ENCODE measurements at regions not wholly inside any gene's neighbourhood (a gene's known extent, or its start where the extent isn't known, plus 50 kb on each side); places are given as distances from the start of the nearest gene placed in this dataset.

DNA sequence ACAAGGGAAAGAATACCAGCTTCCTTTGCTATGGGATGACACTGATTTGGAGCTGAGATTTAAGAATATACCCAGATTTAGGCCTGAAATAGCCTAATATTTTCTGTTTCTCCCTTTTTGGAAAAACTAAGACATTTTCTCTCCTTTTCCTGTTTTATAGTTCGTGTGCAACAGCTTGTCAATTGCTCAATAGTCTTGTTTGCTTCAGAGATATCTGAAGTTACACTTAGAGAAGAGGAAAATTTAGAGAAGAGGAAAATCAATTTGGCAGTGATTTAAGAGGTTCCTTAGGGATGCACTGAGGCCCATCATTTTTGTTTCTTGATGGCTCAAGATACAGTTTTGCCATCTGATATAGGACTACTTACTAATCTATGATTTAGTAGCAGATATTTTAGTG is 398.6 kb downstream of the RFPL4B start:
- WGBS, 2 donors: 16 to 33% methylated on average over 1 of the region's 1 CpG
- TF ChIP-seq, protein P1, sequence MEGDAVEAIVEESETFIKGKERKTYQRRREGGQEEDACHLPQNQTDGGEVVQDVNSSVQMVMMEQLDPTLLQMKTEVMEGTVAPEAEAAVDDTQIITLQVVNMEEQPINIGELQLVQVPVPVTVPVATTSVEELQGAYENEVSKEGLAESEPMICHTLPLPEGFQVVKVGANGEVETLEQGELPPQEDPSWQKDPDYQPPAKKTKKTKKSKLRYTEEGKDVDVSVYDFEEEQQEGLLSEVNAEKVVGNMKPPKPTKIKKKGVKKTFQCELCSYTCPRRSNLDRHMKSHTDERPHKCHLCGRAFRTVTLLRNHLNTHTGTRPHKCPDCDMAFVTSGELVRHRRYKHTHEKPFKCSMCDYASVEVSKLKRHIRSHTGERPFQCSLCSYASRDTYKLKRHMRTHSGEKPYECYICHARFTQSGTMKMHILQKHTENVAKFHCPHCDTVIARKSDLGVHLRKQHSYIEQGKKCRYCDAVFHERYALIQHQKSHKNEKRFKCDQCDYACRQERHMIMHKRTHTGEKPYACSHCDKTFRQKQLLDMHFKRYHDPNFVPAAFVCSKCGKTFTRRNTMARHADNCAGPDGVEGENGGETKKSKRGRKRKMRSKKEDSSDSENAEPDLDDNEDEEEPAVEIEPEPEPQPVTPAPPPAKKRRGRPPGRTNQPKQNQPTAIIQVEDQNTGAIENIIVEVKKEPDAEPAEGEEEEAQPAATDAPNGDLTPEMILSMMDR (IDR thresholded peaks at IDR 0.05): no peak
- TF ChIP-seq POLR2A (IDR thresholded peaks at IDR 0.05): no peak

DNA sequence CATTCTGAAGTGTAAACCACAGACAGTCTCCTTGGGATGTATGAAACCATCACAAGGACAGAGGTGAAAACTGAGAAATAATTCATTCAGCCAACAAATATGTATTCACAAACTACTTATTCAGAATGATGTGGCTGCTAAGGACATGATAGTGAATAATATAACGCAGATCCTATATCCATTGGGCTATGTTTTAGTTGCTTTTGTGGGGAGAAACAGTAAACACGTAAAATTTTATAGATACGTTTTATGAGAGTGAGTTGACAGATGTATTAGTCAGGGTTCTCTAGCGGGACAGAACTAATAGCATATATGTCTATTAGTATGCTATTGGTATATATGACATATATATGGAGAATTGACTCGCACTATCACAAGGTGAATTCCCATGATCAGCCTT is 402.5 kb downstream of the RFPL4B start:
- H3K27ac ChIP-seq: no peak overlapping the region
- no peaks in the 10 kb centered on the region for H3K36me3 ChIP-seq
- no peak overlapping the region for H3K4me3 ChIP-seq
- intact Hi-C loops (cut with DNase I): no loop called here
- H3K4me1 ChIP-seq: no peaks in the 10 kb centered on the region
- TF ChIP-seq, protein P1 (IDR thresholded peaks at IDR 0.05): no peak
- no peak for TF ChIP-seq POLR2A (IDR thresholded peaks at IDR 0.05)
- H3K9me3 ChIP-seq: no peaks in the 10 kb centered on the region
- 86 to 91% methylated on average over 5 of the region's 5 CpGs for WGBS, 2 donors
- DNase-seq: no peak
- no peaks in the 10 kb centered on the region for H3K27me3 ChIP-seq

More for the DNA sequence above, 398.6 kb downstream of the RFPL4B start:
- H3K27ac ChIP-seq: no peak overlapping the region
- intact Hi-C loops (cut with DNase I): no loop called here
- no peaks in the 10 kb centered on the region for H3K27me3 ChIP-seq
- no peak overlapping the region for H3K4me3 ChIP-seq
- DNase-seq: no peak
- no peaks in the 10 kb centered on the region for H3K9me3 ChIP-seq
- H3K36me3 ChIP-seq: no peaks in the 10 kb centered on the region
- H3K4me1 ChIP-seq: no peaks in the 10 kb centered on the region

GRCh38 chr6:112752305-112752704 is 405.2 kb downstream of the RFPL4B start:
- no peak for DNase-seq

DNA sequence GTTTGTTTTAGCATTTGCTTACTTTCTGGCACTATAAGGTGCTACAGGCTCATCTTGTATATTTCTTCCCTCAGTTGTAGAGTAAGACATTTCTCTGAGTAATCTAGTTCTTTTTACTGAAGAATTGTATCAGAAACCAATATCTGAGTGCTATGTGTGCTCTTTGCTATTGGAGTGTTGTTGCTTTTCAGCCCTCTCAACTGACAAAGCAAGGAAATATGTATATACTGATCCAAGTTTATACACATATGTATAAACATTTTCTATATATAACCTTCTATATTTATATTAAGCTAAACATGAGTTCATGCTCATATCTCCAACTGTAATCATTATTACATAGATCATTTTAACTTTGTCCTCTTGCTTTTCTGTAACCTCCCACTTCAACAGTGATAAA is 405.7 kb downstream of the RFPL4B start:
- no peak overlapping the region for H3K27ac ChIP-seq
- H3K36me3 ChIP-seq: no peaks in the 10 kb centered on the region
- TF ChIP-seq, protein P1 (IDR thresholded peaks at IDR 0.05): no peak
- no peak for TF ChIP-seq POLR2A (IDR thresholded peaks at IDR 0.05)
- H3K9me3 ChIP-seq: no peaks in the 10 kb centered on the region
- H3K27me3 ChIP-seq: no peaks in the 10 kb centered on the region
- intact Hi-C loops (cut with DNase I): no loop called here
- DNase-seq: no peak
- H3K4me1 ChIP-seq: no peaks in the 10 kb centered on the region
- H3K4me3 ChIP-seq: no peak overlapping the region

More at GRCh38 chr6:112752305-112752704, 405.2 kb downstream of the RFPL4B start:
- intact Hi-C loops (cut with DNase I): no loop called here
- Histone ChIP-seq H3K36me3 (no peaks in the 10 kb centered on the region), H3K4me1 (no peaks in the 10 kb centered on the region), H3K9me3 (no peaks in the 10 kb centered on the region), H3K27me3 (no peaks in the 10 kb centered on the region), H3K4me3 (no peak overlapping the region), H3K27ac (no peak overlapping the region)
- 71 to 74% methylated on average over 2 of the region's 2 CpGs for WGBS, 2 donors
- TF ChIP-seq, protein P1 (IDR thresholded peaks at IDR 0.05): no peak
- no peak for TF ChIP-seq POLR2A (IDR thresholded peaks at IDR 0.05)

GRCh38 chr6:112760831-112761230 is 413.7 kb downstream of the RFPL4B start:
- H3K9me3 ChIP-seq: no peaks in the 10 kb centered on the region
- no peak for DNase-seq
- H3K27me3 ChIP-seq: no peaks in the 10 kb centered on the region
- H3K4me3 ChIP-seq: no peak overlapping the region
- intact Hi-C loops (cut with DNase I): no loop called here
- H3K4me1 ChIP-seq: no peaks in the 10 kb centered on the region
- TF ChIP-seq POLR2A (IDR thresholded peaks at IDR 0.05): no peak
- TF ChIP-seq, protein P1 (IDR thresholded peaks at IDR 0.05): no peak
- no peak overlapping the region for H3K27ac ChIP-seq
- H3K36me3 ChIP-seq: no peaks in the 10 kb centered on the region

Measured in esophagus squamous epithelium (tissue), 5 donors.